NCI-H1092 treated with DMSO at 0.1 percent for 48 hours (cell line): ENCODE measurements at regions not wholly inside any gene's neighbourhood (a gene's known extent, or its start where the extent isn't known, plus 50 kb on each side); places are given as distances from the start of the nearest gene placed in this dataset.
"Not testable (repeated sequence)": the region's sequence is repeated elsewhere in the genome, so short reads cannot be mapped to it uniquely, and the experiment has no call there.

Experiments
- DNase-seq: peaks from one replicate; lab custom pipeline; 2025; lab: John Stamatoyannopoulos, UW

DNA sequence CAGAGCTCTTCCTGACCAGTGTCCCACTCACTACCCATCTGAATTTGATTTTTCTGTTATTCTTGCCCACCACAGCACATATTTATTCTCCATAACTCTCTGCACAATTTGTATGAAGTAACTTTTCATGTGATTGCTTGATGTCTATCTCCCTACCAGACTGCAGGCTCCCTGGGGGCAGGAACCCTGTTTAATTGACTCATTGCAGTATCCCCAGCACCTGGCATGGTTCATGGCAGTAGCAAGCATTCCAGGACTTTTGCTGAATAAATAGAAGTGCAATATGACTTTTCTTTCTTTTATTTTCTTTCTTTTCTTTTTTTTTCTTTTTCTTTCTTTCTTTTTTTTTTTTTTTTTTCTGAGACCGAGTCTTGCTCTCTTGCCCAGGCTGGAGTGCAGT, 88.7 kb upstream of the XPO1 start:
- no peak for DNase-seq

DNA sequence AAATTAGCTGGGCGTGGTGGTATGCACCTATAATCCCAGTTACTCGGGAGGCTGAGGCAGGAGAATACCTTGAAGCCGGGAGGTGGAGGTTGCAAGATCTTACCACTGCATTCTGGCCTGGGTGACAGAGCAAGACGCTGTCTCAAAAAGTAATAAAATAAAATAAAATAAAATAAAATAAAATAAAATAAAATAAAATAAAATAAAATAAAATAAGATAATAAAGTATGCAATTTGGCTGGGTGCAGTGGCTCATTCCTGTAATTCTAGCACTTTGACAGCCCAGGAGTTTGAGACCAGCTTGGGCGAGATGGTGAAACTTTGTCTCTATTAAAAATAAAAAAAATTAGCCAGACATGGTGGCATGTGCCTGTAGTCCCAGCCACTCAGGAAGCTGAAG, 85.6 kb upstream of the XPO1 start:
- DNase-seq, result no peak

DNA sequence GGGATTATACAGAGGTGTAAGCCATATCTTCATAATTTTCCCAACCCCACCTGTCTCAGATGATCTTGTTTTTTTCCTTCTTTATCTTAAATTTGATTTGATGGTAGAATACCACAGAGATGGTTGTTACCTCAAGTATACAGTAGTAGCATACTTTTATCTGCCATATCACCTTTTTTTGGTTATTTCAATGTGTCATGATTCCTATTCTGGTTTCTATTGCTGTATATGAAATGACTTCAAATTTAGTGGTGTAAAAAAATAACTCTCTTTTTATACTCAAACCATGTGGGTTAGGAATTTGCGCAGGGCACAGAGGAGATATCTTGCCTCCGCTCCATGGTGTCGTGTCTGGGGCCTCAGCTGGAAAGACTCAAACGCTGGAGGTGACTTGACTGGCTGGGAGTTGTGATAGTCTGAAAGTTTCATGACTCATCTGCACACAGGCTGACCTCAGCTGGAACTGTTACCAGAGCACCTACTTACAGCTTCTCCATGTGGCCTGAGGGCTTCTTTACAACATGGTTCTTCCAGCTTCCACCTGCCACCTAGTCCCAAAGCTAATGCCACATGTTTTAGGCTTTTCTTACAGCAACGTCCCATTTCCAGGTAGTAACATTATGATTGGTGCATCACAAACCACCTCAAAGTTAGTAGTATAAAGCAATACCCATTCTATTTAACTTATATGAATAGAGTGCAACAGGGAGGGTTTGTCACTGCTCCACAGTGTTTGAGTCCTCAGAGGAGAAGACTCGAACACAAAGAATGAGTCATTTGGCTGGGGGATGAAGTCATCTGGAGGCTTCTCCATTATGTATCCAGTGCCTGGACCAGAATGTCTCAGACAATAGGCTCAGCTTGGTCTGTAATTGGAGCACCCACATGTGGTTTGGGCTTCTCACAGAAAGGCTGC, 82.3 kb upstream of the XPO1 start:
- DNase-seq, result no peak

DNA sequence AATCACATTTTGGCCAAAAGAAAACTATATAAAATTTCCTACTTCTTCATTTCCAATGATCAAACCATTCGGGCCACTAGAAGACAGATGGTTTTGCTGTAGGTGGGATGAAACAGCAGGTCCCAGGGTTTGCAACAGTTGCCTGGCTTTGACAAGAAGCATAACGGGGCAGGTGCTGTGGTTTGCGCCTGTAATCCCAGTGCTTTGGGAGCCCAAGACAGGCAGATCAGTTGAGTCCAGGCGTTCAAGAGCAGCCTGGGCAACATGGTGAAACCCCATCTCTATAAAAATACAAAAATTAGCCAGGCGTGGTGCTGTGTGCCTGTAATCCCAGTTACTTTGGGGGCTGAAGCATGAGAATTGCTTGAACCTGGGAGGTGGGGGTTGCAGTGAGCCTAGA, 81.4 kb upstream of the XPO1 start:
- DNase-seq, result no peak

DNA sequence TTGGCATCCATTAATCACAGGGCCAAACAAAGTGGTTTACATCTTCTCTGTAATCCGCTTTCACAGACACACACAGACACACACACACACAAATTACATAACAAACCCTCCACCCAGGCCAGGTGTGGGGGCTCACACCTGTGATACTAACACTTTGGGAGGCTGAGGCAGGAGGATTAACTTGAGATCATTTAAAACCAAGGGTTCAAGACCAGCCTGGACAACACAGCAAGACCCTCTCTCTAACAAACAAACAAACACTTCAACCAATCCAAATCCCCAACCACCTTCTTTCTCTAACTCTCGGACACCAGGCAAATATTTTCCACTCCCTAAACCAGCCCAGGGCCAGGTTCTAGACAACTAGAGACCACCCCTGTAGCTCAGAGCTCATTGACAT, 79.5 kb upstream of the XPO1 start:
- no peak for DNase-seq

DNA sequence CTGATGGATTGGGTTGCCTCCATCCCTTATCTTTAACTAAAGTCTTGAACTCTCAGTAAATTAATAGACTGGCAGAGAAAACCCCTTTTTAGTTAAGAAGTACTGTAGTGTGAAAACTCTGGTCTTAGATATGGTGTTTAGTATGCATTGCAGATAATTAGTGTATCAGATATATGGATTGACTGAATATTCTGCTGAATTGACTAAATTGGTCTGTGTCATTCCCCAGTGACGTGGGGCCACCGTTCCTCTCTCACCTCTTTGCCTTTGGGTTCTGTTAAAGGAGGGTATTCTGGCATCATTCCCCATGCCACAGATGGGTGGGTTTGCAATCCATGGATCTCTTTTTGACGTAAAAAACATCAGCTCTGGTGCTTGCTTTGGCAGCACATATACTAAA, 67.1 kb upstream of the XPO1 start:
- no peak for DNase-seq

DNA sequence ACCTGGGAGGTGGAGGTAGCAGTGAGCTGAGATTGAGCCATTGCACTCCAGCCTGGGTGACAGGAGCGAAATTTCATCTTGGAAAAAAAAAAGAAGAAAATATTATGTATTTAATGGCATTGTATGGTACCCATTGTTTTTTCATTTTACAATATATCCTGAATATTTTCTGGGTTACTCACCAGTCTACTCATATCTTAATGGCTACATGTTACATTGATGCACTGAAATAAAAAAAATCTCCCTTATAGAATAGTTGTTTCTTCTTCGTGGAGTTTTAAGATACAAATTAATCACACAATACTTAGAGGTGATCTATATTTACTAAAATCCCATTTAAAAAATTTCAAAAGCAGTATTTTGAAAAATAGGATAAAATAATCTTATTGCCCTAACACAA, 66.3 kb upstream of the XPO1 start:
- DNase-seq, result no peak

DNA sequence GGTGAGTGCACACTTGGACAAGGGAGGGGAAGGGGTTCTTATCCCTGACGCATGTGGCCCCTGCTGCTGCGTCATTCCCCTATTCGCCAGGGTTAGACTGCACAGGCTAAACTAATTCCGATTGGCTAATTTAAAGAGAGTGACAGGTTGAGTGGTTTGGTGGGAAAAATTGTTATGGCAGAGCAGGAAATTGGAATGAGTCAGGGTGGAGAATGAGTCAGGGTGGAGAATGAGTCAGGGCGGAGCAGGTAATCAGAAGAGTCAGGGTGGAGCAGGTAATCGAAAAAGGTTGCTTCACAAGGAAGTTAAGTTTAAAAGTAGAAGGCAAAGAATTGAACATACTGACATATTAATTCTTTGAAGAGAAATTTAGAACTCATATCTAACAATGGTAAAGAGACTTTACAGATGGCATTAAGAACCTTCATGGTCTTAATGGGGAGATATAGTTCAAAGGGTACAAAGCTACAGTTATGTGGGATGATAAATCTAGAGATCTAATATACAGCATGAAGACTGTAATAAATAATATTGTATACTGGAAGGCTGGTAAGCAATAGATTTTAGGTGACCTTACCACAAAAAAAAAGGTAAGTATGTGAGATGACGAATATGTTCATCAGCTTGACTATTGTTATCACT, 60.5 kb upstream of the XPO1 start:
- not testable (repeated sequence) for DNase-seq

DNA sequence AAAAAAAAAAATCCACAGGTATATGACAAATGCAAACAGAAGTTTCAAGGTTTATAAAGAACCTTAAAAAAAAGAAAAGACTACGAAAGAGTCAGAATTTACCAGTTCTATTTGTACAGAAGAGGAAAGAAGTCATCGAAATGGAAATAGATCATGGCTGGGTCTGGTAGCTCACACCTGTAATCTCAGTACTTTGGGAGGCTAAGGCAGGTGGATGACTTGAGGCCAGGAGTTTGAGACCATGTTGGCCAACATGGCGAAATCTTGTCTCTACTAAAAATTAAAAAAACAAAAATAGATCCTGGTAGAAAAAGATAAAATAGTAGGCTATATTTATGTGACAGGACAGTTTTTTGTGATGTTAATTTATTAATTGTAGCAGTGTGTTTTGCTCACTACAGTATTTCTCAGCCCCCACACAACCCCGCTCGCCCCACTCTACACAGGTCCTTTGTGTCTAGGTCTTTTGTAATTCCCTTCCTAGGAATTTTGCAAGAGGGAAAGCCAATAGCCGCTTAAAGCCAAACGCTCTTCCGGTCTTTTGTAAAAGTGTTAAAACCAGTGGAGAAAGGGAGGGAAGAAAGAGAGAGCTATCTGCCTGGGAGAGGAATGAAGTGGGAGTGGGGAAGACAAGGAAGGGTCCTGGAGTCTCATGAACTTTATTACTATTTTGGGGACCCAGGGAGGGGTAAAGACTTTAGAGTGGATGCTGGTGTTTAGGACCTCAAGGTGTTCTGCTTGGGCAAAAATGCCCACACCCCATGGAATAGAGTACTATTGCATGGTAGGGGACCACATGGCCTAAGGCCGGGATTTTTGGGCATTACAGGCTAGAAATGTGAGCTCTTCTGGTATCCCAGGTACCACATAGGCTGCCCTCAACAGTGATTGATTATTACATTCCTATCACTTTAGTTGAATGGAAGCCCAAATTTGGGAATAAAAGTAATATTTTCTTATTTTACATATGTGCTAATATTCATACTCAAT, 59.4 kb upstream of the XPO1 start:
- DNase-seq, result no peak

DNA sequence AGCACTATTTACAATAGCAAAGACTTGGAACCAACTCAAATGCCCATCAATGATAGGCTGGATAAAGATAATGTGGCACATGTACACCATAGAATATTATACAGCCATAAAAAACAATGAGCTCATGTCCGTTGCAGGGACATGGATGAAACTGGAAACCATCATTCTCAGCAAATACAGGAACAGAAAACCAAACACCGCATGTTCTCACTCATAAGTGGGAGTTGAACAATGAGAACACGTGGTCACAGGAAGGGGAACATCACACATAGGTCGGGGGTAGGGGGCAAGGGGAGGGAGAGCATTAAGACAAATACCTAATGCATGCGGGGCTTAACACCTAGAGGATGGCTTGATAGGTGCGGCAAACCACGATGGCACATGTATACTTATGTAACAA, 56.0 kb upstream of the XPO1 start:
- DNase-seq, result not testable (repeated sequence)

DNA sequence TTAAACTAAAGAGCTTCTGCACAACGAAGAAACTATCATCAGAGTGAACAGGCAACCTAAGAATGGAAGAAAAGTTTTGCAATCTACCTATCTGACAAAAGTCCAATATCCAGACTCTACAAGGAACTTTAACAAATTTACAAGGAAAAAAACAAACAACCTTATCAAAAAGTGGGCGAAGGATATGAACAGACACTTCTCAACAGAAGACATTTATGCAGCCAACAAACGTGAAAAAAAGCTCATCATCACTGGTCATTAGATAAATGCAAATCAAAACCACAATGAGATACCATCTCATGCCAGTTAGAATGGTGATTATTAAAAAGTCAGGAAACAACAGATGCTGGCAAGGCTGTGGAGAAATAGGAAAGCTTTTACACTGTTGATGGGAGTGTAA, 55.5 kb upstream of the XPO1 start:
- DNase-seq, result not testable (repeated sequence)

DNA sequence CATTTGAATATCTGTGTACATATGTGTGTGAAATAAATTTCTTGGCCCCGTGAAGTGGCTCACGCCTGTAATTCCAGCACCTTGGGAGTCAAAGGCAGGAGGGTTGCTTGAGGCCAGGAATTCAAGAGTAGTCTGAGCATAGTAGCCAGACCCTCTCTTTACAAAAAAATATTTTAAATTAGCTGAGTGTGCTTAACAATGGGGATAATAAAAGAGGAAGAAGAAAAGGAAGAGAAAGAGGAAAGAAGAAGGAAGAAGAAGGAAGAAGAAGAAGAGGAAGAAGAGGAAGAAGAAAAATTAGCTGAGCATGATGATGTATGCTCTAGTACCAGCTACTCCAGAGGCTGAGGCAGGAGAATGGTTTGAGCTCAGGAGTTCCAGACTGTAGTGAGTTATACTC, 52.1 kb upstream of the XPO1 start:
- no peak for DNase-seq

DNA sequence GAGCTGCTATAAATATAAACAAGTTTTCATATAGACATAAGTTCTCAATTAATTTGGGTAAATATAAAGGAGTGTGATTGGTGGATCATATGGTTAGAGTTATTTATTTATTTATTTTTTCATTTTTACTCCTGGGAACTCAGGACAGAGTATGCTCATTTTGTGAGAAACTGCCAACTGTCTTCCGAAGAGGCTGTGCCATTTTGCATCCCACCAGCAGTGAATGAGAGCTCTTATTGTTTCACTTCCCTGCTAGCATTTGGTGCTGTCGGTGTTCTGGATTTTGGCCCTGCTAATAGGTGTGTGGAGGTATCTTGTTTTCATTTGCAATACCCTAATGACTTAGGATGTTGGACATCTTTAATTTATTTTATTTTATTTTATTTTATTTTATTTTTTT, 50.4 kb upstream of the XPO1 start:
- no peak for DNase-seq
